ENCODE measurements at regions not wholly inside any gene's neighbourhood (a gene's known extent, or its start where the extent isn't known, plus 50 kb on each side); places are given as distances from the start of the nearest gene placed in this dataset.
A peak's percentile ranks its signal among the peaks of the same experiment; 100 is the strongest.

- no peak overlapping the region for H3K4me3 Mint-ChIP-seq (ENCODE audit: unreplicated experiment)
- no peaks in the 10 kb centered on the region for H3K4me1 Mint-ChIP-seq (ENCODE audit: low read depth, unreplicated experiment)
- H3K27ac Mint-ChIP-seq (ENCODE audit: unreplicated experiment): no peak overlapping the region
- H3K27me3 Mint-ChIP-seq (ENCODE audit: unreplicated experiment): peaks cover 4% of the 10 kb centered on the region
- DNase-seq: no peak
- H3K36me3 Mint-ChIP-seq (ENCODE audit: unreplicated experiment): no peaks in the 10 kb centered on the region
- H3K9me3 Mint-ChIP-seq (ENCODE audit: unreplicated experiment): no peaks in the 10 kb centered on the region
- TF ChIP-seq CTCF (IDR thresholded peaks at IDR 0.05; ENCODE audit: partially characterized antibody, unreplicated experiment): no peak
These were observed 479.2 kb downstream of the CDH26 start for GRCh38 chr20:60437418-60437817.

- Mint-ChIP-seq H3K4me3 (ENCODE audit: unreplicated experiment) (no peak overlapping the region), H3K36me3 (ENCODE audit: unreplicated experiment) (no peaks in the 10 kb centered on the region), H3K9me3 (ENCODE audit: unreplicated experiment) (peaks cover 1% of the 10 kb centered on the region)
These were observed 488.3 kb downstream of the CDH26 start for GRCh38 chr20:60446267-60447111.

GRCh38 chr20:60447703-60448102 lies 489.5 kb downstream of the CDH26 start:
- no peak for TF ChIP-seq CTCF (IDR thresholded peaks at IDR 0.05; ENCODE audit: partially characterized antibody, unreplicated experiment)
- no peaks in the 10 kb centered on the region for H3K4me1 Mint-ChIP-seq (ENCODE audit: low read depth, unreplicated experiment)
- H3K27ac Mint-ChIP-seq (ENCODE audit: unreplicated experiment): no peak overlapping the region
- H3K9me3 Mint-ChIP-seq (ENCODE audit: unreplicated experiment): peaks cover 1% of the 10 kb centered on the region
- H3K36me3 Mint-ChIP-seq (ENCODE audit: unreplicated experiment): peaks cover 4% of the 10 kb centered on the region
- no peak for DNase-seq
- H3K4me3 Mint-ChIP-seq (ENCODE audit: unreplicated experiment): no peak overlapping the region
- peaks cover 2% of the 10 kb centered on the region for H3K27me3 Mint-ChIP-seq (ENCODE audit: unreplicated experiment)

More at GRCh38 chr20:60446267-60447111, 488.3 kb downstream of the CDH26 start:
- no peak for TF ChIP-seq CTCF (IDR thresholded peaks at IDR 0.05; ENCODE audit: partially characterized antibody, unreplicated experiment)
- H3K27ac Mint-ChIP-seq (ENCODE audit: unreplicated experiment): no peak overlapping the region
- no peak for DNase-seq
- H3K27me3 Mint-ChIP-seq (ENCODE audit: unreplicated experiment): no peaks in the 10 kb centered on the region
- no peaks in the 10 kb centered on the region for H3K4me1 Mint-ChIP-seq (ENCODE audit: low read depth, unreplicated experiment)

- Mint-ChIP-seq H3K9me3 (ENCODE audit: unreplicated experiment) (no peaks in the 10 kb centered on the region), H3K27me3 (ENCODE audit: unreplicated experiment) (peaks cover 2% of the 10 kb centered on the region), H3K4me3 (ENCODE audit: unreplicated experiment) (no peak overlapping the region), H3K27ac (ENCODE audit: unreplicated experiment) (no peak overlapping the region), H3K36me3 (ENCODE audit: unreplicated experiment) (peaks cover 4% of the 10 kb centered on the region), H3K4me1 (ENCODE audit: low read depth, unreplicated experiment) (peaks cover 7% of the 10 kb centered on the region)
- DNase-seq: peak; percentile 36
- TF ChIP-seq CTCF (IDR thresholded peaks at IDR 0.05; ENCODE audit: partially characterized antibody, unreplicated experiment): no peak
These were observed 495.4 kb downstream of the CDH26 start for GRCh38 chr20:60453388-60454246.
